ENCODE measurements at regions not wholly inside any gene's neighbourhood (a gene's known extent, or its start where the extent isn't known, plus 50 kb on each side); places are given as distances from the start of the nearest gene placed in this dataset.

DNA sequence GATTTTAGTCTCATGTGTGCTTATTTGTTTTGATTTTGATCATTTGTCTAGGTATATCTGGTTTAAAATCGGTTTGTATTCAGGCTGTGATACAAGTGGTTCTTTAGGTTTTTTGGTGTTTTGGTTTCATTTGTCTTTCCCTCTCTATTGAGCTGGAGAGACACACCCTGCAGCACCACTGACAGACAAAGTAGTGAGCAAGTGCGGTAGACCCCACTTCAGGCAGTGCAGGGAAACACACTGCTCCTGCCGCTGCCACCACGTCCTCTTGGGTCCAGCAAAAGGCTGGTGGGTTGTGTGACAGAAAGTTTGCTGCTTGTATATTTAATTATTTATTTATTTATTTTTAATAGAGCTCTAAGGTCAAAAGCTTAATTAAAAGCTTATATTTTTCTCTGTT is 801.0 kb downstream of the NR2F1-AS1 start:
- Histone ChIP-seq H3K79me2 (ENCODE audit: insufficient read depth, low read length) (no peaks in the 10 kb centered on the region), H3K4me2 (ENCODE audit: low read length) (no peak overlapping the region), H3K4me3 (ENCODE audit: low read depth, low read length, poor library complexity, severe bottlenecking) (no peak overlapping the region), H3F3A (ENCODE audit: insufficient read depth, low read length) (no peaks in the 10 kb centered on the region), H3K4me1 (ENCODE audit: insufficient read depth, low read length, severe bottlenecking) (no peaks in the 10 kb centered on the region), H3K27me3 (ENCODE audit: insufficient read depth, low read length) (no peaks in the 10 kb centered on the region), H4K20me1 (ENCODE audit: insufficient read depth, low read length) (no peaks in the 10 kb centered on the region), H3K9me2 (ENCODE audit: low read depth, low read length) (no peaks in the 10 kb centered on the region), H3K9me3 (ENCODE audit: low read length) (no peaks in the 10 kb centered on the region), H2AFZ (ENCODE audit: low read length) (no peak overlapping the region), H3K36me3 (ENCODE audit: insufficient read depth, low read length) (no peaks in the 10 kb centered on the region), H3K27ac (ENCODE audit: low read depth, low read length, poor library complexity, severe bottlenecking) (no peak overlapping the region), H3K9ac (ENCODE audit: low read length) (no peak overlapping the region)
- TF ChIP-seq, protein P1, sequence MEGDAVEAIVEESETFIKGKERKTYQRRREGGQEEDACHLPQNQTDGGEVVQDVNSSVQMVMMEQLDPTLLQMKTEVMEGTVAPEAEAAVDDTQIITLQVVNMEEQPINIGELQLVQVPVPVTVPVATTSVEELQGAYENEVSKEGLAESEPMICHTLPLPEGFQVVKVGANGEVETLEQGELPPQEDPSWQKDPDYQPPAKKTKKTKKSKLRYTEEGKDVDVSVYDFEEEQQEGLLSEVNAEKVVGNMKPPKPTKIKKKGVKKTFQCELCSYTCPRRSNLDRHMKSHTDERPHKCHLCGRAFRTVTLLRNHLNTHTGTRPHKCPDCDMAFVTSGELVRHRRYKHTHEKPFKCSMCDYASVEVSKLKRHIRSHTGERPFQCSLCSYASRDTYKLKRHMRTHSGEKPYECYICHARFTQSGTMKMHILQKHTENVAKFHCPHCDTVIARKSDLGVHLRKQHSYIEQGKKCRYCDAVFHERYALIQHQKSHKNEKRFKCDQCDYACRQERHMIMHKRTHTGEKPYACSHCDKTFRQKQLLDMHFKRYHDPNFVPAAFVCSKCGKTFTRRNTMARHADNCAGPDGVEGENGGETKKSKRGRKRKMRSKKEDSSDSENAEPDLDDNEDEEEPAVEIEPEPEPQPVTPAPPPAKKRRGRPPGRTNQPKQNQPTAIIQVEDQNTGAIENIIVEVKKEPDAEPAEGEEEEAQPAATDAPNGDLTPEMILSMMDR (IDR thresholded peaks at IDR 0.05; ENCODE audit: low read length) = no peak
- no peak for TF ChIP-seq EZH2 (IDR thresholded peaks at IDR 0.05; ENCODE audit: borderline replicate concordance, low read length)

DNA sequence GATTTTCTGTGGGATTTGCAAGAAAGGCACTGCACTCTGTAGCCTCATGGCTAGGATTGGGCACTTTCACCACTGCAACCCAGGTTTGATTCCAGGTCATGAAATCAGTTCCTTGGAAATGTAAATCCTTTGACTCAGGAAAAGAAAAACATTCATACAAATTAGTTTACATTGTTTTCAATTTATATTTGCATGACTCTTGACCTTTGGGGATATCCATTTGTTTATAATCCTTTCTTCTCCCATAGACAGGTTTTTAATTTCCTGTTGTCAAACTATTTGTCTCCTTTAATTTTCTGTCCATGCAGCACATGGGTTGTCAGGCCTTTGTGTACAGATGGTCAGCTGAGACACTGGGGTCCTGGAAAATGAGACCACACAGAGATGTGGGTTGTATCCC is 801.5 kb downstream of the NR2F1-AS1 start:
- H4K20me1 ChIP-seq (ENCODE audit: insufficient read depth, low read length) = no peaks in the 10 kb centered on the region
- no peak overlapping the region for H3K4me2 ChIP-seq (ENCODE audit: low read length)
- no peaks in the 10 kb centered on the region for H3K79me2 ChIP-seq (ENCODE audit: insufficient read depth, low read length)
- H3K36me3 ChIP-seq (ENCODE audit: insufficient read depth, low read length) = no peaks in the 10 kb centered on the region
- no peak overlapping the region for H3K4me3 ChIP-seq (ENCODE audit: low read depth, low read length, poor library complexity, severe bottlenecking)
- no peaks in the 10 kb centered on the region for H3K4me1 ChIP-seq (ENCODE audit: insufficient read depth, low read length, severe bottlenecking)
- H3K9ac ChIP-seq (ENCODE audit: low read length) = no peak overlapping the region
- TF ChIP-seq, protein P1 (IDR thresholded peaks at IDR 0.05; ENCODE audit: low read length) = no peak
- TF ChIP-seq EZH2 (IDR thresholded peaks at IDR 0.05; ENCODE audit: borderline replicate concordance, low read length) = no peak
- H3K9me3 ChIP-seq (ENCODE audit: low read length) = no peaks in the 10 kb centered on the region
- no peak overlapping the region for H3K27ac ChIP-seq (ENCODE audit: low read depth, low read length, poor library complexity, severe bottlenecking)
- no peaks in the 10 kb centered on the region for H3F3A ChIP-seq (ENCODE audit: insufficient read depth, low read length)
- H3K9me2 ChIP-seq (ENCODE audit: low read depth, low read length) = no peaks in the 10 kb centered on the region
- H2AFZ ChIP-seq (ENCODE audit: low read length) = no peak overlapping the region
- H3K27me3 ChIP-seq (ENCODE audit: insufficient read depth, low read length) = no peaks in the 10 kb centered on the region

DNA sequence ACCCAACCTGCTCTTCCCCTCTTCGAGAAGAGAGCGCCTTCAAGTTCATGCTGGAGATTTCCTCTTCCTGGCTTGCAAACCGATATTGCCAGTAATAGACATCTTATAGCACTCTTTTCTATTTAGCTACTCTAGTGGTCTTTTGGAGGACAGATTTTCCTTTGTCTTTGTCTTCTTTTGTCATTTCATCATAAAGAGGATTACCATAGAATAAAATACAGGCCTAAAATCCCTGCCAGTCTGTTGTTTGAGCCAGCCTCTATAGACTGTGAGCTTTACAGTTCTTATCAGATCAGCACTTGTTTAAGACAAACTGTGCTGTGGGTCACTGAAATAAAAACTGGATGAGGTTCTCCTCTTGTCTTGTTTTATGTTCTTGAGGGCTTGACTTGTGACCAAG is 802.8 kb downstream of the NR2F1-AS1 start:
- TF ChIP-seq, protein P1 (IDR thresholded peaks at IDR 0.05; ENCODE audit: low read length) = no peak
- TF ChIP-seq EZH2 (IDR thresholded peaks at IDR 0.05; ENCODE audit: borderline replicate concordance, low read length) = no peak
- Histone ChIP-seq H3K27me3 (ENCODE audit: insufficient read depth, low read length) (no peaks in the 10 kb centered on the region), H3K79me2 (ENCODE audit: insufficient read depth, low read length) (no peaks in the 10 kb centered on the region), H3K9ac (ENCODE audit: low read length) (no peak overlapping the region), H3K4me3 (ENCODE audit: low read depth, low read length, poor library complexity, severe bottlenecking) (no peak overlapping the region), H3K4me1 (ENCODE audit: insufficient read depth, low read length, severe bottlenecking) (no peaks in the 10 kb centered on the region), H3K27ac (ENCODE audit: low read depth, low read length, poor library complexity, severe bottlenecking) (no peak overlapping the region), H3K9me2 (ENCODE audit: low read depth, low read length) (no peaks in the 10 kb centered on the region), H3K36me3 (ENCODE audit: insufficient read depth, low read length) (no peaks in the 10 kb centered on the region), H3K9me3 (ENCODE audit: low read length) (no peaks in the 10 kb centered on the region), H3K4me2 (ENCODE audit: low read length) (no peak overlapping the region), H2AFZ (ENCODE audit: low read length) (no peak overlapping the region), H4K20me1 (ENCODE audit: insufficient read depth, low read length) (no peaks in the 10 kb centered on the region), H3F3A (ENCODE audit: insufficient read depth, low read length) (no peaks in the 10 kb centered on the region)

Measured in OCI-LY1 (cell line).